DMS 273 (cell line): ENCODE measurements at regions not wholly inside any gene's neighbourhood (a gene's known extent, or its start where the extent isn't known, plus 50 kb on each side); places are given as distances from the start of the nearest gene placed in this dataset.

Experiments
- DNase-seq: peaks from one replicate; lab custom pipeline; 2025; ENCODE audit not compliant: unreplicated experiment; lab: John Stamatoyannopoulos, UW

GRCh38 chr2:3065928-3066327 is 311.7 kb downstream of the EIPR1 start:
- DNase-seq = no peak

GRCh38 chr2:3062476-3063260 is 314.9 kb downstream of the EIPR1 start:
- DNase-seq = no peak

- no peak for DNase-seq
These were observed 317.6 kb downstream of the EIPR1 start for GRCh38 chr2:3060049-3060448.

- DNase-seq = no peak
These were observed 318.3 kb downstream of the EIPR1 start for GRCh38 chr2:3059141-3059925.

GRCh38 chr2:3054066-3054465 is 323.6 kb downstream of the EIPR1 start:
- no peak for DNase-seq

- no peak for DNase-seq
These were observed 326.4 kb downstream of the EIPR1 start for GRCh38 chr2:3051266-3051665.

GRCh38 chr2:3046170-3046865 is 331.3 kb downstream of the EIPR1 start:
- no peak for DNase-seq

- no peak for DNase-seq
These were observed 332.2 kb downstream of the EIPR1 start for GRCh38 chr2:3045318-3045921.

- no peak for DNase-seq
These were observed 332.9 kb downstream of the EIPR1 start for GRCh38 chr2:3044587-3045317.

- no peak for DNase-seq
These were observed 333.9 kb downstream of the EIPR1 start for GRCh38 chr2:3043726-3044125.

GRCh38 chr2:3042601-3043585 is 334.7 kb downstream of the EIPR1 start:
- no peak for DNase-seq

- DNase-seq = peak; percentile 77
These were observed 335.6 kb downstream of the EIPR1 start for GRCh38 chr2:3041841-3042600.

- no peak for DNase-seq
These were observed 336.4 kb downstream of the EIPR1 start for GRCh38 chr2:3041246-3041645.

- no peak for DNase-seq
These were observed 337.0 kb downstream of the EIPR1 start for GRCh38 chr2:3040496-3041140.

GRCh38 chr2:3040066-3040428 is 337.6 kb downstream of the EIPR1 start:
- no peak for DNase-seq

GRCh38 chr2:3039188-3040065 is 338.2 kb downstream of the EIPR1 start:
- no peak for DNase-seq

- no peak for DNase-seq
These were observed 339.0 kb downstream of the EIPR1 start for GRCh38 chr2:3038636-3039035.
